Esophagus squamous epithelium (tissue), 5 donors: ENCODE measurements at regions not wholly inside any gene's neighbourhood (a gene's known extent, or its start where the extent isn't known, plus 50 kb on each side); places are given as distances from the start of the nearest gene placed in this dataset.

ENCODE experiments used
- DNase-seq: peaks from one replicate; lab custom pipeline; 2025; lab: John Stamatoyannopoulos, UW
- H3K27ac ChIP-seq, 4 donors: fragments of 200-600 bp; sonication (generic); one replicate each; pipeline ENCODE4 v1.5.1; 2016 to 2019; ENCODE audit warnings: mild to moderate bottlenecking in 1 of 4
- H3K27me3 ChIP-seq, 4 donors: fragments of 200-600 bp; sonication (generic); 1 replicate in 3 of 4; 2 replicates in 1 of 4; pipeline versions ENCODE4 v1.5.1 to v1.6.0; 2017 to 2021; ENCODE audit warnings: antibody characterized with exemption in 1 of 4
- H3K36me3 ChIP-seq, 3 donors: fragments of 200-600 bp; sonication (generic); one replicate each; pipeline ENCODE4 v1.5.1; 2016 to 2019
- H3K4me1 ChIP-seq, 3 donors: fragments of 200-600 bp; sonication (generic); one replicate each; pipeline ENCODE4 v1.5.1; 2017 to 2019
- H3K4me3 ChIP-seq, 4 donors: fragments of 200-600 bp; sonication (generic); 1 replicate in 3 of 4; 2 replicates in 1 of 4; pipeline ENCODE4 v1.5.1; 2016 to 2019; ENCODE audit warnings: mild to moderate bottlenecking in 2 of 4, moderate library complexity in 1 of 4
- H3K9me3 ChIP-seq, 3 donors: fragments of 200-600 bp; sonication (generic); one replicate each; pipeline ENCODE4 v1.5.1; 2016 to 2019
- CTCF ChIP-seq, 6 experiments: fragments of 450-650 bp in 4 of 6; fragments of 200-600 bp in 2 of 6; sonication (generic) in 2 of 6; IDR thresholded peaks; one replicate each; pipeline ENCODE4 v1.5.1; 2016 to 2019; ENCODE audit warnings: antibody characterized with exemption in 6 of 6, mild to moderate bottlenecking in 4 of 6, moderate library complexity in 4 of 6
- POLR2A ChIP-seq, 4 donors: fragments of 450-650 bp; IDR thresholded peaks; one replicate each; pipeline ENCODE4 v1.6.1; 2017; ENCODE audit warnings: antibody characterized with exemption in 4 of 4, mild to moderate bottlenecking in 4 of 4, moderate library complexity in 3 of 4
- WGBS, 2 donors: methylation state at CpG; one replicate each; pipeline ENCODE4 v1.1.5; 2018; 5-methylcytosine and 5-hydroxymethylcytosine counted together
- intact Hi-C: fragments of 100-400 bp; cut with DNase I; formaldehyde crosslinking; loops from one replicate; pipeline ENCODE4 v1.15.0; 2022
- donor health status: DM: yes; HTN: yes; CAD: no.

GRCh38 chr22:23414727-23415489 lies 165.2 kb downstream of the IGLL1 start:
- H3K4me1 ChIP-seq: no peaks in the 10 kb centered on the region
- no peak overlapping the region for H3K27ac ChIP-seq
- no peak for DNase-seq
- H3K36me3 ChIP-seq: no peaks in the 10 kb centered on the region
- no peak for TF ChIP-seq POLR2A (IDR thresholded peaks at IDR 0.05)
- no peak for TF ChIP-seq CTCF (IDR thresholded peaks at IDR 0.05)
- 82 to 91% methylated on average over 16 to 18 of the region's 38 CpGs for WGBS, 2 donors
- no peak overlapping the region for H3K4me3 ChIP-seq
- intact Hi-C loops: no loop called here
- no peaks in the 10 kb centered on the region for H3K9me3 ChIP-seq
- H3K27me3 ChIP-seq: peaks cover 0 to 31% (median 0%) of the 10 kb centered on the region in 4 donors

- Histone ChIP-seq H3K4me3 (no peak overlapping the region), H3K27me3 (peaks cover 0 to 13% (median 0%) of the 10 kb centered on the region in 4 donors), H3K4me1 (no peaks in the 10 kb centered on the region), H3K36me3 (no peaks in the 10 kb centered on the region), H3K9me3 (no peaks in the 10 kb centered on the region), H3K27ac (no peak overlapping the region)
- intact Hi-C loops: no loop called here
- DNase-seq: no peak
- TF ChIP-seq CTCF (IDR thresholded peaks at IDR 0.05): no peak
- TF ChIP-seq POLR2A (IDR thresholded peaks at IDR 0.05): no peak
Measured at GRCh38 chr22:23411739-23412138, 168.4 kb downstream of the IGLL1 start.

GRCh38 chr22:23410411-23410810 lies 169.7 kb downstream of the IGLL1 start:
- no peaks in the 10 kb centered on the region for H3K36me3 ChIP-seq
- no peaks in the 10 kb centered on the region for H3K9me3 ChIP-seq
- H3K27ac ChIP-seq: no peak overlapping the region
- no peak overlapping the region for H3K4me3 ChIP-seq
- no peaks in the 10 kb centered on the region for H3K4me1 ChIP-seq
- TF ChIP-seq POLR2A (IDR thresholded peaks at IDR 0.05): no peak
- no peak for TF ChIP-seq CTCF (IDR thresholded peaks at IDR 0.05)
- DNase-seq: no peak
- H3K27me3 ChIP-seq: peaks cover 0 to 13% (median 0%) of the 10 kb centered on the region in 4 donors
- intact Hi-C loops: no loop called here
- 71 to 78% methylated on average over 5 of the region's 5 CpGs for whole genome bisulfite sequencing, 2 donors

- no peaks in the 10 kb centered on the region for H3K4me1 ChIP-seq
- peaks cover 0 to 13% (median 0%) of the 10 kb centered on the region in 4 donors for H3K27me3 ChIP-seq
- intact Hi-C loops: no loop called here
- H3K9me3 ChIP-seq: no peaks in the 10 kb centered on the region
- DNase-seq: no peak
- no peak overlapping the region for H3K4me3 ChIP-seq
- no peaks in the 10 kb centered on the region for H3K36me3 ChIP-seq
- H3K27ac ChIP-seq: no peak overlapping the region
- WGBS, 2 donors: 61 to 69% methylated on average over 5 to 8 of the region's 8 CpGs
- no peak for TF ChIP-seq CTCF (IDR thresholded peaks at IDR 0.05)
- no peak for TF ChIP-seq POLR2A (IDR thresholded peaks at IDR 0.05)
Measured at GRCh38 chr22:23409976-23410375, 170.1 kb downstream of the IGLL1 start.

GRCh38 chr22:23408321-23408720 lies 171.8 kb downstream of the IGLL1 start:
- no peaks in the 10 kb centered on the region for H3K36me3 ChIP-seq
- peaks cover 0 to 22% (median 0%) of the 10 kb centered on the region in 4 donors for H3K27me3 ChIP-seq
- no peak overlapping the region for H3K4me3 ChIP-seq
- DNase-seq: no peak
- intact Hi-C loops: no loop called here
- H3K4me1 ChIP-seq: no peaks in the 10 kb centered on the region
- H3K27ac ChIP-seq: no peak overlapping the region
- WGBS, 2 donors: 3 to 20% methylated on average over 2 of the region's 2 CpGs
- no peaks in the 10 kb centered on the region for H3K9me3 ChIP-seq
- TF ChIP-seq POLR2A (IDR thresholded peaks at IDR 0.05) (no peak), CTCF (IDR thresholded peaks at IDR 0.05) (no peak)
